A204.1 (cell line): ENCODE measurements at regions not wholly inside any gene's neighbourhood (a gene's known extent, or its start where the extent isn't known, plus 50 kb on each side); places are given as distances from the start of the nearest gene placed in this dataset.

ENCODE experiments used
- FAIRE-seq: peaks from 2 replicates; lab custom pipeline; 2012; peaks lifted over from hg19 to GRCh38; lab: Jason Lieb, UNC

DNA sequence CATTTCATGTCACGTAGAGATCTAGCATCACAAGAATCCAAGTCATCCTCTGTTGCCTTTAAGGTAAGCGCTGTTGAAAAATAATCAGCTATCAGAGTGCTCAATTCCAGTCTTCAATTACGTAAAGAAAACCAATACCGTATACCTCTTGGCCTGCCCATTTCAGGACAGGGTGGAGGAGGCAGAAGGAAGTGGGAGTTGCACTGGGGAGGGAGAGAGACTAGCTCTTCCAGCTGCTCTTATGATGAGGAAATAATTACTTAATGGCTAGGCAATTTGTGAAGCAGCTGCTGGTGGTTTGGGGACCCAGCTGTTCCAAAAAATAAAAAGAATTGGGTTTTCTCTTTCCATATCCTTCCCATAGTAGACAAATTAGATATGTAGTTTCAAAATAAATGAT is 365.8 kb upstream of the MCTP2 start:
- no peak for FAIRE-seq

DNA sequence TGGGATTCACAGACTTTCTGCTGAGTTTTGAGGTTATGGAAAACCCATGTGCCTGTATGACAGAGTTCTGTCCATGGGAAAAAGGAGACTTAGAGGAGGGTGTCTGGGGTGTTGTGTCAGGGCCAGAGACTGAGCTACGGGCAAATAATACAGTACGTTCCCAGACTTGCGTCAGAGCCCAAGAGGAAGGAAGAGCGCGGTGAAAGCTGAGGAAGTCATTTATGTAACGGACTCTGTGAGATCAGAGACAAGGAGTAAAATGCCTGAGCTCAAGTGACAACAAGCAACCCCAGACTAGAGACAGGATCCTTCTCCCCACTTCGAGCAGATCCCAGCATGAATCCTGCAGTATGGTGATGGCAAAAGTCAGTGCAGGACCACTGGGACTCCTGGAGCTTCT is 368.6 kb upstream of the MCTP2 start:
- FAIRE-seq = no peak

DNA sequence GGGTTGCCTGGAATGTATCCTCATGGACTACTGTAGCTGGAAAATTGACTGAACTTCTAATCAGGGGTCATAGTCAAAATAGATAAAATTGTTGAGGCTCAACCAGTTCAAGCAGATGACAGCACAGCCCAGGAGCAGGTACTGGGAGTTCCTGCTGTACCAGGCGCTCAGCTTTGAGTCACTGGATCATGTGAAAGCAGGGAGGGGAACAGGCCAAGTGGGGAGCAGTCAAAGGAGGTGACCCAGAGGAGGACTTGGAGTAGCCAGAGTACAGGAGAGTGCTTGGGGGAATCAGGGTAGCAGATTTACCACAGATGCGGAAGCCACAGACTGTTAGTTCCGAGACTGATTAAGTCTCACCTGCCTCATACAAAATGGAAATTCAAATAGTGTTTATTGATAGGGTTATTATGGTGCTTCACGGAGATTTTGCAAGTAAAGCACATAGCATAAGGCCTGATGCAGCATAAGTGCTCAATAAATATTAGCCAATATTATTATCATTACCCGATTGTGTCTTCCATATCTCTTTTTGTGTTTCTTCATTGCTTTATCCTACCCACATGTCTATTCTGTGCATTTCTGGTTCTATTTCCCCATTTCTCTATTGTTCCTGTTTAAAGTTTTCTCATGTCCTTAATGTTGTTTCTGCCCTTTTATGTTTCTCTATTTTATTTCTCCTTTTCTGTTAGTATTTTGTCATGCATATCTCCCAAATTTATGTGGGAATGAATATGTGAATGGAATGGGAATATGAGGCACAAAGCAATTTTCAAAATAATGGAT is 369.2 kb upstream of the MCTP2 start:
- FAIRE-seq = no peak

DNA sequence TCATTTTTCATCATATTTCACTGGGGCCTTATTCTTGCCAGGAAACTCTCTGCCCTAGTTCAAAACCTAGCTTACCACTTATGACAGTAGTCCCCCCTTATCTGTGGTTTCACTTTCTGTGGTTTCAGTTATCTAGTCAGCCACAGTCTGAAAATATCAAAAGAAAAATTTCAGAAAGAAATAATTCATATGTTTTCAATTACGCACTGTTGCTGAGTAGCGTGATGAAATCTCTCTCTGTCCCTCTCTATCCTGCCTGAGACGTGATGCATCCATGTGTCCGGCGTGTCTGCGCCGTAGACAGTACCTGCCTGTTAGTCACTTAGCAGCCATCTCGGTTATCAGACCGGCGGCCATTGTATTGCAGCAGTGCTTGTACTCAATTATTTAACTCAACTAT is 369.9 kb upstream of the MCTP2 start:
- FAIRE-seq = no peak

DNA sequence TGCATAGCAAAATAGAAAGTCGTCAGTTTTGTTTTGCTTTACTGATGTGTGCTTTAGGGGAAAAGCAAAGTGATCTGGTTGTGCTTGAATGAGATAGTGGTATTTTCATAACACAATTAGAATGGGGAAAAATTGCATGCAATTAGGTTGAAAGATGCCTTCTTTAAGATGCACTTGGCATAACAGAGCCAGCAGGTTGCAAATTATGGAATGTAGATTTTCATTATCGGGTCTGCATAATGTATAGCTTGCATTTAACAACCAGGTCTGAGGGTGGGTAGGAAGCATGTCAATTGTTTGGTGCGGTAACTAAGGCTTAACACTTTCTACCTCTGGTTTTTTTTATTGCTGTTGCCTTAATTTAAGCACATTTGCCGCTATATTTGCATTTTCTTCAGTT is 370.7 kb upstream of the MCTP2 start:
- FAIRE-seq = no peak

DNA sequence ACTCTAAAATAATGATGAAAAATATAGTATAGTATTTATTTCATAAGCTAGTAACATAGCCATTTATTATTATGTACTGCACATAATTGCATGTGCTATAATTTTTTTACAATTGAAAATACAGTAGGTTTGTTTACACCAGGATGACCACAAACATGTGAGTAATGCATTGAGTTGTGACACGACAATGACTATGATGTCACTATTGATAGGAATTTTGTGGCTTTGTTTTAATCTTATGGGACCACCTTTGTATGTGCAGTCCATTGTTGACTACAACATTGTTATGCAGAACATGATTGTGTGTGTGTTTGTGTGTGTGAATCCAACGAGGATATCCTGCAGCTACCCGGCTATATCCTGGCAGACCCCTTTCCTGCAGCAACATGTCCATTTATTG is 372.2 kb upstream of the MCTP2 start:
- FAIRE-seq = no peak

DNA sequence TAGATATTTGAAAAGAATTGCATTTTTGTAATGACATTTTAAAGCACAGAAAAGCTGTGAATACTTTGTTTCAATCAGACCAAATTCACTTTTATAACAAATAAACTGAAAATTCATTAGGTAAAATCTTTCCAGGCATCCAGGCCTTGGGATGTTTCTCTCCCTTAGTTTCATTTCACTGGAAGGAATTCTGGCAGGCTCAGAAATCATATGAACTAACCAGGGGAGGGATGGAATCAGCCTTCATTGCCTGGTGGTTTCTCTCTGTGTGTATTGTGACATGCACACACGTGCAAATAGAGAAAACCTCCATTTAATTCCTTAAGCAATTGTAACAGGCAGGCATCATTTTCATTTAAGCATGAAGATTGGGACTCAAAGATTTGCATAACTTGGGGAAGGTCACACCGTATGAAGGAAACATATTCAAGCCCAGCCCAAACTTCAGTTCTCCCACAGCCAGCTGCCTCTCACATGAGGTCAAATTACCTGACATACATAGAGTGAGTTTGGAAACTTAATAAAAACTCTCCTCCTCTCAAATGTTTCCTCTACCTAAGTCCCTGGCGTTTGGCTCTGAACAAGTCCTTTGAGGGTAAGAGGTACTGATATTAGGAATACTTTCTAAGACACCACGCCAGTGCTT is 376.1 kb upstream of the MCTP2 start:
- no peak for FAIRE-seq

DNA sequence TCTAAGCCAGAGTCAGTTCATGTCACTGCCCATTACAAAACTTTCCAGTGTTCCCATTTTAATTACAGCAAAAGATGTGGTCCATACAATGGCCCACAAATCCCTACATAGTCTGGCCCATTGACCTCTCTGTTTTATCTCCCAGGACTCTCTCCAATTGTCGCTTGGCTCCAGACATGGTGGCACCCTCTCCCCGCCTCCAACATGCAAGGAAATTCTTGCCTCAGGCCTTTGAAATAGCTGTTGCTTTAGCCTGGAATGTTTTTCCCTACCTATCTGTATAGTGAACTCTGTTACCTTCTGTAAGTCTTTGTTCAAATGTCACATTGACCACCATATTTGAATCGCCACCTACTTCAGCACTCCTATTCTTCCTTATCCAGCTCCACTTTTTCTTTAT is 377.3 kb upstream of the MCTP2 start:
- FAIRE-seq = no peak

DNA sequence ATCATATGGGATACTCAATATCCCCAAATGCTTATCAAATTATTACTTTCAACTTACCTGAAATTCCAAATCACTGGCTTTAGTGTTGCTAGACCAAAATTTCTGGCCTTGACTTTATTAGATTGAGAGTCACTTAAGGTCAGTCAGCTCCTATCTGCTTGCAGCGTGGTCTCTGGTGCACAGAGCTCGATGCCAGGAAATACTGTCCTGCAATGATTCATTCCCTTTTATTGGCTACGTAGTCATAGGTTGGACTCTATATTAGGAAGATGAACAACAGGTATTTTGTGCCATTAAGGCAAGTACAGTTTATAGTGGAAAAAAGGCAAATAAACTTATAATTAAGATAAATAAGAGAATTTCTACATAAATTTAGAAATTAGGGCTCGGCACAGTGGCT is 378.6 kb upstream of the MCTP2 start:
- FAIRE-seq = no peak

DNA sequence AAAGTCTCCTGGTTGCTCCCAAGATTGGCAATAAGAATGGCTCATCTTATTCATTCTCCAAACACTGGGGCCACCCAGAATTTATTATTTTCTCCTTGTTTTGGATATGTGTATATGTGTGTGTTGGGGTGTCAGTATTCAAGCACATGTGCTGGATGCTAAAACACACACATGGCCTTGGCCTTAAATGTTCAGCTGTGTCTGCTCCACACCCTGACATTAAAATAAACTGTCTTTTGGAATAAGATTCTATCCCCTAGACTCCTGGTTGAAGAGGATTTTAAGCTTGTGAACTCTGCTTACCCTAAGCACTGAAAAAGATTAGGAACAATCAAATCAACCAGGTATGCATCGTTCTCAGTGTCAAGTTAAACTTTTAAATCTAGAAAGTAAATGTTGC is 382.9 kb upstream of the MCTP2 start:
- no peak for FAIRE-seq

DNA sequence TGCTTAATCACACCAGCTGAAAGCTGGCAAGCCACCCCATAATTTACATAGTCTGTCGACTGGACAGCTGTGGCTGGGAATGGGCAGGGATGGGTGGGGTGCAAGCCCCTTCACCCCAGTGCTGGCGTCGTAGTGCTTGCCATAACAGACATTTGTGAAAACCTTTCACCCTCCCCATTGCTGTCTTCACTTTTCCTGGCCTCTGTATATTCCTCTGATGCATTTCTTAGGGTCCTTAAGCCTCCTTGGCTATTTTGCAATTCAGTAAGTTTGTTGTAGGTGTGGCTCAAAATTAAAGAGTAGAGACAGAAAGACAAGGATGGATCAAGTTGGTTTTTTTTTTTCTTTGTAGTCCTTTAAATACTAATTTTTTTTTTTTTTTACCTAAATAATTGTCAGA is 383.3 kb upstream of the MCTP2 start:
- FAIRE-seq = no peak

DNA sequence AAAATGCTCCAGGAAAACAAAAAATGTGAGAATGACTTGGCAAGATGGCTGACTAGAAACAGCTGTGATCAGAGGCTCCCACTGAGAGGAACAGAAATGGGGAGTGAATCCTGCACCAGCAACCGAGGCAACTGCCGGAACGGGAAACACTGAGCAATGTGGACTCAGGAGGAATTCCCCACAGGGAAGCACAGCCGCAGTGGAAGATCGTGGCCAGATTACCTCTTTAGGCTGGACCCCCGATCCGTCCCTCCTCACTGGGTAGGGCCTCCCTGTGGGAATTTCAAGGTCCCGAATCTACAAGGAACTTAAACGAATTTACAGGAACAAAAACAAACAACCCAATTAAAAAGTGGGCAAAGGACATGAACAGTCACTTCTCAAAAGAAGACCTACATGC is 385.2 kb upstream of the MCTP2 start:
- FAIRE-seq = no peak

DNA sequence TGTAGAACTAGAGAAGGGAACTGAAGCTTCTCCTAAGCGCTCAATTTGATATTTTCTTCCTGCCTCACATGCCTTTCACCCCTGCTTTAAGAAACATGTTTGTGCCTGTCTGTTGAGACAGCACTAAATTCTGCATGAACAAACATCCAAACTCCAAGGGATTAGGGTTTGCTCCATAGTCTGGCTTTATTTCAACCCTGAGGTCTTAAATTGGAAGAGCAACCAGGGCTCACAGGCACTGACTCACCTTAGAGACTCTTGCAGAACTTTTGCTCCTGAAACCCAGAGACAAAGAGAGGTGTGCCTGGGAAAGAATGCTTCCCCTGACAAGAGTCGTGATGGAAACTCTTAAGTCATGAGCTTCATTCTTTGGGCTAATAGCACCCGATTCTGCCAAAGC is 393.9 kb upstream of the MCTP2 start:
- no peak for FAIRE-seq

DNA sequence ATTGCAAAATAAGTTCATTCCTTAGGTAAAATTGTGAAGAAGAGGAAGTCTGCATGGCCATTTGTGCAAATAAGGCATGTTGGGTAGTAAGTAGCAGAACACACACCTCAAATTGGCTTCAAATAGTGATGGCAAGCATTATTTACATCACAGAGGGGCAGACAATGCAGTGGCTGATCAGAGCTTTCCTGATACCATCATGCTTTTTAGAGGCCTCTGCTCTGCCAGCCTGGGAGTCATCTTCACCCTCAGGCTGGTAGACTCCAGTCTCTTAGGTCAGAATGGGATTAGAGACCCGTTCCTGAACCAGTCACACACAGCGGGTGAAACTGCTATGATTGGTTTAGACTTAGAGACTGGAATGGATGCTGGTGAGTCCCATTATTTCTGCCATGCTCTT is 396.0 kb upstream of the MCTP2 start:
- FAIRE-seq = no peak

DNA sequence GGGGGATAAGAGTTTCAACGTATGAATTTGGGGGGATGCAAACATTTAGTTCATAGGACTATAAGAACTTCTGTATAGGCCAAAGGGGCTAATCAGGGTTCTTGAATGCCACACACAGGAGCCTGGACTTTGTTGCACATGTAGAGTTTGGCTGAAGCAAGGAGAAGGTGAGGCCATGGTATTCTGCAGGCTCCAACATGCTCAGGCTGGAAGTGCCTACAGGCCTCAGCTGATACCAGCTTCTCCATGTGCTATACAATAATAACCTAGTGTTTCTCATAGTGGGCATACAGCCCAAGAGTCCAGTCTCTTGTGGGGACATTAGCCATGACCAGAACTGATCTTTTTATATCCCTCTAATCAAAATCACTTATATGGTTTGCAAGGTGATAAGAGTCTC is 399.7 kb upstream of the MCTP2 start:
- FAIRE-seq = no peak

DNA sequence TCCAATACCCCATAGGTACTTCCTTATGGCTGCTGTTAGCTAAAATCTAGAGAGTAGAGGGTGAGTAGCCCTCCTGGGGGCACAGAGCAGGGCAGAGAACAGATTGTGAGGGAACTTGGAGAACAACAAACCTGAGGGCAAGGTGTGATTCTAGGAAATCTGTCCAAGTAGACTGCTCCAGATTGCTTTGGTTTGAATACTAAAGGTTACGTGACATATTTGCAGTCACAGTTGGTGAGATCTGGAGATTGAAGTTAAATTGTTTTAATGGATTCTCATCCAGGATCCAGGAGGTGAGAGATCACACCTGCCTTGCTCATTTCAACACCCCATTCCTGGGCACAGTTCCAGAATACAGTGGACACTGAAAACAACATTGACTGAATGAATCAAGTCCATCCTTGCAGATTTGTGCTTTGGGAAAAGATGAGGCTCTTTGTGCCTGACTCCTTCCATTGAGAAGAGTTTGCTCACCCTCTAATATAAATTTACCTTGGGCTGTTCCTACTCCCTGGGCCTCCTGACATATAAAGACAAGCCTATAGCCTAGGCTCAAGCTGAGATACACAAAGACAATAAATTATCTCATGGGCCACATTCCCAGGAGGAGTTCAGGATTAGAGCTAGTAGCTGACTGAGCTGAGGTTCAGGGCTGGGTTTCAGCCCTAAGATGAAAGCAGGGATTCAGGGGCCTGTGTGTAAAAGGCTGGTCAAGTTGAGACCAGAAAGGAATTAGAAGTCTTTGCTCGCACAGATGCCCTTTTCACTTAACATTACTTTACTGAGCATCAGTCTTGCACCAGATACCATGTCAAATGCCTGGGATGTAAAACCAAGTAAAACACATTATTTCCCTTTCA is 400.9 kb upstream of the MCTP2 start:
- no peak for FAIRE-seq

DNA sequence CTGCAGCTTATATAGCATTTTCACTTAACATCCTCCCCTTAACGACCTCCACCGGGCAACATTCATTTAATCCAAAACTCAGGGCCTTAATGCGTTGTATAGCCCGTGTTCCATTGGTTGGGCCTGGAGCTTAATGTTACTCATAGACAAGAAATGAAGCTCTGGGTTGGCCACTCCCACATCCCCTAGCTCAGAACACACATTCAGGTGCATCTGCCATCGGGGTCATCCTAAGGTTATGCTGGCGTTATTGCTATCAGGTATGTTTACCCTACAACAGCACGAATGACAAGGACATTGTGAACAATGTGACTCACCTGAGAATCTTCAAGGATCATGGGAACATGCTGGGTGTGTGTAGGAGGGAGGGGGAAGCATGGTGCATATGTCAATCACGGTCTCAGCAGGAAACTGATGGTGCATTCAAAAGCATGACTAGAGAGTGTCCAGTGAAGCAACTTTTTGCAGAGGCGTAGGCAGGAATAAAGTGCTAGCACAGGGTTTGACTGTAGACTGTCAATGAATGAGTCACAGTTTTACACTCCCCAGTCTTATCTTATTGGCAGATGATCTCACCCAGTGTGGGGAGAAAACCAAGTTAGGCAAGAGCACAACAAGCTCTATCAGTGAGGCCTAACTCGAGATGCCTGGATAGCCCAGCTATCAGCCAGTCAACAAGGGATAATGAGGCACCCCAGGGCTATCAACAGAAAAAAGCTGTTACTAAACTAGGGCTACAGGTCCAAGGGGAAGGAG is 402.1 kb upstream of the MCTP2 start:
- no peak for FAIRE-seq

DNA sequence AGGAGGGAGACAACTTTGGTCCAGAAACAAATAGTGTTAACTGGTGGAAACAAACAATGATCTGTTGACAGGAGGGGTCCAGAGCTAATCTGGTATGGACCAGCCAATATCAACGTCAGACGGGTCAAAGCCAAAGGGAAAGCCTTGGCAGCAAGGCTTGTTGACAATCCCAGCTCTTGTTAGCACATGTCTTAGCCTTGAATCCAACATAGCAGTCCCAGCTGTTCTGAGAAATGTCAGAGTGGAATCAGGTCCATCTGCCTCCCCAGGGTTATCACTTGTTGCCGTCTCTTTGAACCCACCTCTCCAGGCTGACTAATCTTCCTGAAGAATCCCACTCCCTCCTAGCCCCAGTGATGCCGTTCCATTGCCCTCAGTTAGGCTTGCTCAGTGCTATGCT is 404.6 kb upstream of the MCTP2 start:
- no peak for FAIRE-seq

DNA sequence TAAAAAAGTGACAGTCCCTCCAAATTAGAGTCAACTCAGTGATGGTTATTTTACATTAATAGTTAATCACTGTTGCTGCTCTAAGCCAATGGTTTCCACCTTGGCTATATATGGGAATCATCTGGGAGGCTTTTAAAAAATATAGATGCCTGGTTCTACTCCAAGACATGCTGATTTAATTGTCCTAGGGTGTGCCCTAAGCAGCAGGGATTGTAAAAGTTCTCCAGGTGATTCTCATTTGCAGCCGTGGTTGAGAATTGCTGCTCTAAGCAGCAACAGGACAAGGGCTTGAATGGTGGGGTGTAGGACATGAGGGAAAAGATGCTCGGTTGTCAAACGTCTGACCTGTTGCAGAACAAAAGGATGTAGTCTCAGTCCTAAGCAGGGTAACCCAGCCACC is 405.1 kb upstream of the MCTP2 start:
- no peak for FAIRE-seq

DNA sequence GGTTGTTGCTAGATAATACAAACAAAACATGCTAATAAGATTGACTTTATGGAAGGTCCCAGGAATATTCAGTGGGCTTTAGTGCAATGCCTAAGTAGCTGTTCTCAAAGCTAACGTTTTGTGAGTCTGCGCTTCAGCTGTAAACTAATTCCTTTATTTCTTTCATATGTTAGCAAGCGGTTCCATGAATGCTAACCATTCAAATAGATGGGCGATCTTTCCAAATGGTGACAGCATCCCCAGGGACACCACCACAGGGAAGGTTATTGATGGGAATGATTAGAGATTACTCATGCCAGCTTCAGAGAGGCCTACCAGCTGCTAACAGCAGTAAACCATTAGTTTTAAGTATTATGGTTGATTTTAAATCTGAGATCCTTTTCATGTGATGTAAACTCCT is 405.7 kb upstream of the MCTP2 start:
- FAIRE-seq = no peak

DNA sequence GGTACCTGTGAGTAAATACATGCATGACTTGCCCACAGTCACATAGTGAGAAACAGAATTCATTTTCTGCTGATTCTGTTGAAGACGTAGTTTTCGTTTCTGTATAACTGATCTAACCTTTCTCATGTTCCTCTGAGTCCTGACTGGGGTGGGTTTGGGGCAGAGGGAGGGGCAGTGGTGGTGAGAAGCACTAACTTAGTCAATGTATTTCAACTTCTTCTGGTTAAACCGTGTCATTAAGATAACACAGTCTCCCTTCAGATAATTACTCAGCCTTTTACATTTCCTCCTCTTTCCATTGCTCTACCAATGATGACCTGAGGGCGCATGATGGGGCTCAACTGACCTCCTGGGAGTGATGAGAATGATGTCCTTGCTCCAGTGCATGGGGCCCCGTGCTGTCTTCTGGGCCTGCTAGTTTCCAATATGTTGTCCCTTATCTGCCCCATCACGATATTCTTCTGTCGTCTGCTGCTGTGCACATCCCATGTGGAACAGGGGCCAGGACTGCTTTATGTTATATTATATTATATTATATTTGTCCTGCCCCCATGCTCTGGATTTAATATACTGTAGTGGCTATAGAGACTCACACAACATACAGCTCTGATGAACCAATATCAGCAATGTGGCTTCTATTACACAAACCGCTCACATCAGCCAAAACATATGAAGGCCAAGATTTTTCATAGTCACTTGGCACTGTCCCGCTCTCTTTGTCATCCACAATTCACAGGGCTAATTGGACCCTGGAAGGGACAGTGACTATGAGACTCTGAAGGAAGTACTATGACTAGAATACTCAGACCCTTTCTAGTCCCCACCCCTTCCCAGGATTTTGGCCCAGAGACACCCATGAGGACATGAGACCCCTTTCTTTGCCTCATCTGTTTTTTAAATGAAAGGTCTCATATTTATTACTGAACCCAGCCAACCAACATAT is 407.1 kb upstream of the MCTP2 start:
- FAIRE-seq = no peak
